Astrocyte (in vitro differentiated cells and primary cell): ENCODE measurements at regions not wholly inside any gene's neighbourhood (a gene's known extent, or its start where the extent isn't known, plus 50 kb on each side); places are given as distances from the start of the nearest gene placed in this dataset.

Experiments used
- CTCF ChIP-seq: IDR thresholded peaks from 2 replicates; pipeline ENCODE4 v1.5.1; 2011; ENCODE audit warnings: low read depth, mild to moderate bottlenecking, inconsistent platforms, low read length, moderate library complexity; ENCODE audit not compliant: insufficient read depth
- EZH2 ChIP-seq: IDR thresholded peaks from 2 replicates; pipeline ENCODE4 v1.6.1; 2012; ENCODE audit warnings: mild to moderate bottlenecking, low read length, inconsistent platforms; ENCODE audit not compliant: insufficient read depth

- TF ChIP-seq CTCF (no peak), EZH2 (no peak)
Measured at GRCh38 chr4:110962616-110963015, 339.7 kb upstream of the PITX2 start.
